ENCODE measurements at regions not wholly inside any gene's neighbourhood (a gene's known extent, or its start where the extent isn't known, plus 50 kb on each side); places are given as distances from the start of the nearest gene placed in this dataset.
A peak's percentile ranks its signal among the peaks of the same experiment; 100 is the strongest.

GRCh38 chr9:29282121-29282520 is 1708.8 kb upstream of the C9orf72 start:
- H3K27me3 Mint-ChIP-seq (ENCODE audit: low read depth in 3 of 3): peaks cover 0 to 1% (median 0%) of the 10 kb centered on the region in 3 donors
- no peak overlapping the region for H3K4me3 Mint-ChIP-seq
- peaks cover 8% of the 10 kb centered on the region in 2 donors for H3K4me1 Mint-ChIP-seq
- H3K9me3 Mint-ChIP-seq: peaks cover 0 to 10% (median 4%) of the 10 kb centered on the region in 6 donors
- DNase-seq: no peak
- no peaks in the 10 kb centered on the region for H3K36me3 Mint-ChIP-seq
- H3K27ac Mint-ChIP-seq: no peak overlapping the region

GRCh38 chr9:29285818-29286217 is 1712.5 kb upstream of the C9orf72 start:
- Mint-ChIP-seq H3K36me3 (no peaks in the 10 kb centered on the region), H3K4me3 (no peak overlapping the region), H3K9me3 (peaks cover 2 to 8% (median 6%) of the 10 kb centered on the region in 6 donors), H3K27me3 (ENCODE audit: low read depth in 3 of 3) (no peaks in the 10 kb centered on the region), H3K4me1 (peaks cover 8 to 10% of the 10 kb centered on the region in 2 donors), H3K27ac (peak overlapping the region in 1 of 6 donors; percentile 4)
- no peak for DNase-seq

GRCh38 chr9:29289365-29289764 is 1716.1 kb upstream of the C9orf72 start:
- DNase-seq: no peak
- peaks cover 0 to 5% (median 0%) of the 10 kb centered on the region in 3 donors for H3K36me3 Mint-ChIP-seq
- peaks cover 8 to 38% (median 24%) of the 10 kb centered on the region in 6 donors for H3K9me3 Mint-ChIP-seq
- no peak overlapping the region for H3K27ac Mint-ChIP-seq
- H3K4me3 Mint-ChIP-seq: no peak overlapping the region
- peaks cover 8 to 10% of the 10 kb centered on the region in 2 donors for H3K4me1 Mint-ChIP-seq
- no peaks in the 10 kb centered on the region for H3K27me3 Mint-ChIP-seq (ENCODE audit: low read depth in 3 of 3)

GRCh38 chr9:29290516-29290915 is 1717.2 kb upstream of the C9orf72 start:
- DNase-seq: no peak
- H3K27me3 Mint-ChIP-seq (ENCODE audit: low read depth in 3 of 3): no peaks in the 10 kb centered on the region
- H3K36me3 Mint-ChIP-seq: peaks cover 5 to 9% (median 6%) of the 10 kb centered on the region in 3 donors
- H3K9me3 Mint-ChIP-seq: peaks cover 13 to 50% (median 28%) of the 10 kb centered on the region in 6 donors
- no peak overlapping the region for H3K27ac Mint-ChIP-seq
- H3K4me1 Mint-ChIP-seq: peaks cover 8 to 10% of the 10 kb centered on the region in 2 donors
- no peak overlapping the region for H3K4me3 Mint-ChIP-seq

GRCh38 chr9:29297592-29297991 is 1724.3 kb upstream of the C9orf72 start:
- peaks cover 6 to 73% (median 44%) of the 10 kb centered on the region in 6 donors for H3K9me3 Mint-ChIP-seq
- H3K4me1 Mint-ChIP-seq: peaks cover 27 to 41% of the 10 kb centered on the region in 2 donors
- H3K27ac Mint-ChIP-seq: peak overlapping the region in 5 of 6 donors; percentile 29 to 80 (median 70)
- H3K36me3 Mint-ChIP-seq: peaks cover 6 to 15% (median 11%) of the 10 kb centered on the region in 3 donors
- no peaks in the 10 kb centered on the region for H3K27me3 Mint-ChIP-seq (ENCODE audit: low read depth in 3 of 3)
- H3K4me3 Mint-ChIP-seq: peak overlapping the region; percentile 10 to 71 (median 55)
- DNase-seq: peak; percentile 2 to 34 (median 11)

GRCh38 chr9:29311221-29311620 is 1737.9 kb upstream of the C9orf72 start:
- no peak overlapping the region for H3K27ac Mint-ChIP-seq
- DNase-seq: no peak
- peaks cover 0 to 8% (median 0%) of the 10 kb centered on the region in 3 donors for H3K36me3 Mint-ChIP-seq
- H3K4me3 Mint-ChIP-seq: no peak overlapping the region
- peaks cover 5 to 9% of the 10 kb centered on the region in 2 donors for H3K4me1 Mint-ChIP-seq
- H3K27me3 Mint-ChIP-seq (ENCODE audit: low read depth in 3 of 3): peaks cover 0 to 2% (median 0%) of the 10 kb centered on the region in 3 donors
- peaks cover 4 to 18% (median 12%) of the 10 kb centered on the region in 6 donors for H3K9me3 Mint-ChIP-seq

- Mint-ChIP-seq H3K27ac (no peak overlapping the region), H3K4me3 (no peak overlapping the region), H3K36me3 (peaks cover 0 to 5% (median 0%) of the 10 kb centered on the region in 3 donors), H3K9me3 (peaks cover 5 to 23% (median 17%) of the 10 kb centered on the region in 6 donors), H3K4me1 (peaks cover 5% of the 10 kb centered on the region in 2 donors), H3K27me3 (ENCODE audit: low read depth in 3 of 3) (peaks cover 0 to 2% (median 0%) of the 10 kb centered on the region in 3 donors)
- DNase-seq: no peak
These were observed 1739.0 kb upstream of the C9orf72 start for GRCh38 chr9:29312327-29312726.

- DNase-seq: peak in 2 of 3 donors; percentile 45 to 48
- Mint-ChIP-seq H3K36me3 (no peaks in the 10 kb centered on the region), H3K27me3 (ENCODE audit: low read depth in 3 of 3) (peaks cover 0 to 6% (median 0%) of the 10 kb centered on the region in 3 donors), H3K4me1 (peaks cover 46 to 56% of the 10 kb centered on the region in 2 donors), H3K27ac (peak overlapping the region; percentile 71 to 92 (median 86)), H3K9me3 (peaks cover 6 to 40% (median 24%) of the 10 kb centered on the region in 6 donors), H3K4me3 (peak overlapping the region; percentile 16 to 60 (median 34))
These were observed 1746.6 kb upstream of the C9orf72 start for GRCh38 chr9:29319736-29320513.

GRCh38 chr9:29322240-29322639 is 1749.0 kb upstream of the C9orf72 start:
- peak; percentile 37 to 68 (median 58) for DNase-seq
- H3K9me3 Mint-ChIP-seq: peaks cover 5 to 33% (median 12%) of the 10 kb centered on the region in 6 donors
- H3K4me3 Mint-ChIP-seq: peak overlapping the region; percentile 2 to 68 (median 50)

GRCh38 chr9:29325894-29326293 is 1752.6 kb upstream of the C9orf72 start:
- no peak for DNase-seq
- Mint-ChIP-seq H3K36me3 (peaks cover under 1 to 4% (median 3%) of the 10 kb centered on the region in 3 donors), H3K9me3 (peaks cover 7 to 43% (median 16%) of the 10 kb centered on the region in 6 donors), H3K27me3 (ENCODE audit: low read depth in 3 of 3) (peaks cover 0 to 7% (median under 1%) of the 10 kb centered on the region in 3 donors), H3K27ac (peak overlapping the region; percentile 78 to 94 (median 86)), H3K4me3 (peak overlapping the region in 3 of 5 donors; percentile 5 to 63 (median 21)), H3K4me1 (peaks cover 48 to 60% of the 10 kb centered on the region in 2 donors)

More at GRCh38 chr9:29322240-29322639, 1749.0 kb upstream of the C9orf72 start:
- no peaks in the 10 kb centered on the region for H3K36me3 Mint-ChIP-seq
- H3K27me3 Mint-ChIP-seq (ENCODE audit: low read depth in 3 of 3): peaks cover 0 to 7% (median 0%) of the 10 kb centered on the region in 3 donors
- H3K4me1 Mint-ChIP-seq: peaks cover 61 to 76% of the 10 kb centered on the region in 2 donors
- peak overlapping the region; percentile 66 to 92 (median 82) for H3K27ac Mint-ChIP-seq

GRCh38 chr9:29332789-29333188 is 1759.5 kb upstream of the C9orf72 start:
- Mint-ChIP-seq H3K27me3 (ENCODE audit: low read depth in 3 of 3) (peaks cover 0 to 2% (median 0%) of the 10 kb centered on the region in 3 donors), H3K27ac (no peak overlapping the region), H3K36me3 (peaks cover 3 to 4% (median 3%) of the 10 kb centered on the region in 3 donors), H3K4me3 (no peak overlapping the region), H3K9me3 (peaks cover 2 to 29% (median 11%) of the 10 kb centered on the region in 6 donors), H3K4me1 (no peaks in the 10 kb centered on the region)
- DNase-seq: no peak

- Mint-ChIP-seq H3K27ac (no peak overlapping the region), H3K36me3 (no peaks in the 10 kb centered on the region), H3K4me1 (no peaks in the 10 kb centered on the region), H3K4me3 (no peak overlapping the region), H3K9me3 (peaks cover 0 to 14% (median 8%) of the 10 kb centered on the region in 6 donors), H3K27me3 (ENCODE audit: low read depth in 3 of 3) (no peaks in the 10 kb centered on the region)
- DNase-seq: no peak
These were observed 1763.0 kb upstream of the C9orf72 start for GRCh38 chr9:29336281-29336680.

- peaks cover 0 to 7% (median 4%) of the 10 kb centered on the region in 3 donors for H3K36me3 Mint-ChIP-seq
- no peak overlapping the region for H3K4me3 Mint-ChIP-seq
- peaks cover 0 to 1% (median 0%) of the 10 kb centered on the region in 3 donors for H3K27me3 Mint-ChIP-seq (ENCODE audit: low read depth in 3 of 3)
- H3K4me1 Mint-ChIP-seq: no peaks in the 10 kb centered on the region
- H3K27ac Mint-ChIP-seq: no peak overlapping the region
- peaks cover 2 to 26% (median 14%) of the 10 kb centered on the region in 6 donors for H3K9me3 Mint-ChIP-seq
- no peak for DNase-seq
These were observed 1766.1 kb upstream of the C9orf72 start for GRCh38 chr9:29339387-29339786.

GRCh38 chr9:29348999-29349398 is 1775.7 kb upstream of the C9orf72 start:
- Mint-ChIP-seq H3K9me3 (peaks cover 7 to 43% (median 20%) of the 10 kb centered on the region in 6 donors), H3K27ac (no peak overlapping the region), H3K4me3 (no peak overlapping the region), H3K27me3 (ENCODE audit: low read depth in 3 of 3) (peaks cover 0 to 2% (median 0%) of the 10 kb centered on the region in 3 donors), H3K4me1 (no peaks in the 10 kb centered on the region), H3K36me3 (peaks cover 0 to 6% (median 5%) of the 10 kb centered on the region in 3 donors)
- DNase-seq: no peak
